GM18505 (cell line): ENCODE measurements at regions not wholly inside any gene's neighbourhood (a gene's known extent, or its start where the extent isn't known, plus 50 kb on each side); places are given as distances from the start of the nearest gene placed in this dataset.
A peak's percentile ranks its signal among the peaks of the same experiment; 100 is the strongest.

Source experiments
- ATAC-seq: cut with Tn5 transposase; IDR thresholded peaks from one replicate; pipeline ENCODE4 v1.9.1; 2021; ENCODE audit not compliant: unreplicated experiment
- POLR2A ChIP-seq: IDR thresholded peaks from 4 replicates; pipeline ENCODE4 v1.6.1; 2011; ENCODE audit warnings: borderline replicate concordance; ENCODE audit not compliant: insufficient read depth, insufficient read length; ENCODE audit errors: extremely low read depth

GRCh38 chr1:240693036-240693435, 81.1 kb upstream of the GREM2 start:
- no peak for TF ChIP-seq POLR2A
- ATAC-seq = no peak

- ATAC-seq = no peak
- no peak for TF ChIP-seq POLR2A
Observed at GRCh38 chr1:240691909-240692705, 80.2 kb upstream of the GREM2 start.

- ATAC-seq = no peak
Observed at GRCh38 chr1:240691501-240691900, 79.5 kb upstream of the GREM2 start.

GRCh38 chr1:240687820-240688219, 75.9 kb upstream of the GREM2 start:
- ATAC-seq = peak; percentile 81
- TF ChIP-seq POLR2A = no peak

More at GRCh38 chr1:240691501-240691900, 79.5 kb upstream of the GREM2 start:
- TF ChIP-seq POLR2A = no peak

GRCh38 chr1:240683576-240683975, 71.6 kb upstream of the GREM2 start:
- no peak for TF ChIP-seq POLR2A
- no peak for ATAC-seq

GRCh38 chr1:240682859-240683242, 70.9 kb upstream of the GREM2 start:
- no peak for TF ChIP-seq POLR2A
- no peak for ATAC-seq

- ATAC-seq = no peak
- TF ChIP-seq POLR2A = no peak
Observed at GRCh38 chr1:240682166-240682858, 70.4 kb upstream of the GREM2 start.

- ATAC-seq = no peak
- TF ChIP-seq POLR2A = no peak
Observed at GRCh38 chr1:240672132-240672811, 60.3 kb upstream of the GREM2 start.

GRCh38 chr1:240667351-240667750, 55.4 kb upstream of the GREM2 start:
- TF ChIP-seq POLR2A = no peak
- no peak for ATAC-seq

GRCh38 chr1:240666568-240667198, 54.7 kb upstream of the GREM2 start:
- TF ChIP-seq POLR2A = no peak
- no peak for ATAC-seq

GRCh38 chr1:240663169-240663879, 51.4 kb upstream of the GREM2 start:
- no peak for TF ChIP-seq POLR2A
- ATAC-seq = no peak
